GM21529 (cell line): ENCODE measurements at regions not wholly inside any gene's neighbourhood (a gene's known extent, or its start where the extent isn't known, plus 50 kb on each side); places are given as distances from the start of the nearest gene placed in this dataset.

Experiments used
- ATAC-seq: cut with Tn5 transposase; IDR thresholded peaks from one replicate; pipeline ENCODE4 v1.9.1; 2021; ENCODE audit not compliant: unreplicated experiment

- ATAC-seq = no peak
These were observed 1461.9 kb downstream of the TBC1D22A start for GRCh38 chr22:48224332-48224731.

GRCh38 chr22:48223488-48224190, 1461.2 kb downstream of the TBC1D22A start:
- ATAC-seq = no peak

- ATAC-seq = no peak
These were observed 1460.5 kb downstream of the TBC1D22A start for GRCh38 chr22:48222742-48223487.

- no peak for ATAC-seq
These were observed 1456.5 kb downstream of the TBC1D22A start for GRCh38 chr22:48218889-48219420.

- ATAC-seq = no peak
These were observed 1455.1 kb downstream of the TBC1D22A start for GRCh38 chr22:48217596-48217995.

- ATAC-seq = no peak
These were observed 1450.3 kb downstream of the TBC1D22A start for GRCh38 chr22:48212727-48213126.

GRCh38 chr22:48210812-48211211, 1448.4 kb downstream of the TBC1D22A start:
- no peak for ATAC-seq

GRCh38 chr22:48210198-48210580, 1447.7 kb downstream of the TBC1D22A start:
- no peak for ATAC-seq

GRCh38 chr22:48209473-48210197, 1447.2 kb downstream of the TBC1D22A start:
- ATAC-seq = no peak

GRCh38 chr22:48208894-48209293, 1446.4 kb downstream of the TBC1D22A start:
- ATAC-seq = no peak

GRCh38 chr22:48207919-48208535, 1445.6 kb downstream of the TBC1D22A start:
- no peak for ATAC-seq

GRCh38 chr22:48205790-48206189, 1443.3 kb downstream of the TBC1D22A start:
- ATAC-seq = no peak

GRCh38 chr22:48205161-48205560, 1442.7 kb downstream of the TBC1D22A start:
- ATAC-seq = no peak

GRCh38 chr22:48204296-48204695, 1441.8 kb downstream of the TBC1D22A start:
- no peak for ATAC-seq

- no peak for ATAC-seq
These were observed 1437.2 kb downstream of the TBC1D22A start for GRCh38 chr22:48199667-48200066.

GRCh38 chr22:48198489-48199459, 1436.3 kb downstream of the TBC1D22A start:
- no peak for ATAC-seq

- ATAC-seq = no peak
These were observed 1434.8 kb downstream of the TBC1D22A start for GRCh38 chr22:48197189-48197690.

GRCh38 chr22:48192920-48193319, 1430.5 kb downstream of the TBC1D22A start:
- no peak for ATAC-seq

GRCh38 chr22:48192071-48192470, 1429.6 kb downstream of the TBC1D22A start:
- ATAC-seq = no peak

GRCh38 chr22:48188231-48188721, 1425.8 kb downstream of the TBC1D22A start:
- ATAC-seq = no peak
